Breast epithelium (tissue), 3 donors: ENCODE measurements at regions not wholly inside any gene's neighbourhood (a gene's known extent, or its start where the extent isn't known, plus 50 kb on each side); places are given as distances from the start of the nearest gene placed in this dataset.

Source experiments
- CTCF ChIP-seq, 3 donors: fragments of 450-650 bp; IDR thresholded peaks; one replicate each; pipeline ENCODE4 v1.5.1; 2016 to 2017; ENCODE audit warnings: antibody characterized with exemption in 3 of 3, mild to moderate bottlenecking in 3 of 3, moderate library complexity in 3 of 3
- POLR2A ChIP-seq: fragments of 450-650 bp; IDR thresholded peaks from one replicate; pipeline ENCODE4 v1.6.1; 2016; ENCODE audit warnings: antibody characterized with exemption, mild to moderate bottlenecking, moderate library complexity
- POLR2AphosphoS5 ChIP-seq, 3 donors: sonication (generic); formaldehyde crosslinking; IDR thresholded peaks; one replicate each; pipeline ENCODE4 v1.6.1; 2017; ENCODE audit warnings: antibody characterized with exemption in 3 of 3

DNA sequence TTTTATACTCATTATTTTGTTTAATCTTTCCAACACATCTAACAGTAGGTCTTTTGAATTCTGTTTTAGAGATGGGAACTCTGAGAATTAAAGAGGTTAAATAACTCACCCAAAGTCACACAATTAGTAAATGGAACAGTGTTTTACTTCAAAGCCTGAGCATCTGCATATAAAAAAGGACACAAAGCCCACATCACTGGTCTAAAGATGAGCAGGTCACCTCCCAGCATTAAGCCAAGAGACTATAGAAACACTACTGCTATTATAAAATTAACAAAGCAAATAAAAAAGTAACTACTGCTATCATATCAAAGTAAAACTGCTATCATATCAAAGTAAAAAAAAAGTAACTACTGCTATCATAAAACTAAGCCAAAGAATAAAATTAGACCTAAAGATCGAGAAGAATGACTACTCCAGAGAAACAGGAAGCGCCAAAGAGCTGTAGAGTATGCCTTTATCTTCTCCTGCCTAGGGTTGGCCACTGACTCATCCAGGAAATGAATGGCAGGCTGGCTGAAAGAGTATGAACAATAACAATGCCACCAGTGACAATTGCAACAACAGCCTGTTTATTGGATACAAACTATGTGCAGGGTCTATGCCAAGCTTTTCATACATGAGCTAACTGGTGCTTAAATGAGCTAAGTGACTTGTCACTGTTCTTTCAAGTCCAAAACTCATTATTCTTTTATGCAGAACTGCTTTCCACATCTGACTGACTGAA, 1153.0 kb upstream of the TENM4 start:
- TF ChIP-seq POLR2AphosphoS5 (IDR thresholded peaks at IDR 0.05) (no peak), CTCF (IDR thresholded peaks at IDR 0.05) (no peak), POLR2A (no peak)
